ENCODE measurements at regions not wholly inside any gene's neighbourhood (a gene's known extent, or its start where the extent isn't known, plus 50 kb on each side); places are given as distances from the start of the nearest gene placed in this dataset.

DNA sequence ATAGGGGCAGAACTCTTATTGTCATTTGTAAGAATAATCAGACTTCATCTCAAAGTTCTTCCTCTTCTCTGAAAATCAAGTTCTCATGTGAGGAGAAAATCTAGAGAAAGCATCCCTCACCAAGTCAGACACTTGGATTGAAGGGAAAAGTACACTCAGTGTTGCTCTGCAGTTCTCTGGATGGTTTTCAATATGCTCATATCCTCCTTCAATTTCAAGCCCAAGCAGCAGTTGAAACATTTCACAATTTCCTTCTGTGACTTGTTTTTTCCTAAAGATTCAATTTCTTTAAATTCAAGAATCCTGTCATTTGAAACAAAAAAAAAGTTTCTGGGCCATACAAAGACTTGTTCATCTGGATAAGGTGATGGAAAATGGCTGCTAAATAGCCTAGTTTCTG lies 140.2 kb upstream of the AHI1 start:
- no peak for TF ChIP-seq POLR2A (IDR thresholded peaks at IDR 0.05)
- TF ChIP-seq, protein P1, sequence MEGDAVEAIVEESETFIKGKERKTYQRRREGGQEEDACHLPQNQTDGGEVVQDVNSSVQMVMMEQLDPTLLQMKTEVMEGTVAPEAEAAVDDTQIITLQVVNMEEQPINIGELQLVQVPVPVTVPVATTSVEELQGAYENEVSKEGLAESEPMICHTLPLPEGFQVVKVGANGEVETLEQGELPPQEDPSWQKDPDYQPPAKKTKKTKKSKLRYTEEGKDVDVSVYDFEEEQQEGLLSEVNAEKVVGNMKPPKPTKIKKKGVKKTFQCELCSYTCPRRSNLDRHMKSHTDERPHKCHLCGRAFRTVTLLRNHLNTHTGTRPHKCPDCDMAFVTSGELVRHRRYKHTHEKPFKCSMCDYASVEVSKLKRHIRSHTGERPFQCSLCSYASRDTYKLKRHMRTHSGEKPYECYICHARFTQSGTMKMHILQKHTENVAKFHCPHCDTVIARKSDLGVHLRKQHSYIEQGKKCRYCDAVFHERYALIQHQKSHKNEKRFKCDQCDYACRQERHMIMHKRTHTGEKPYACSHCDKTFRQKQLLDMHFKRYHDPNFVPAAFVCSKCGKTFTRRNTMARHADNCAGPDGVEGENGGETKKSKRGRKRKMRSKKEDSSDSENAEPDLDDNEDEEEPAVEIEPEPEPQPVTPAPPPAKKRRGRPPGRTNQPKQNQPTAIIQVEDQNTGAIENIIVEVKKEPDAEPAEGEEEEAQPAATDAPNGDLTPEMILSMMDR (IDR thresholded peaks at IDR 0.05): no peak

All from thyroid gland (tissue), 4 donors.